HEK293 (cell line): ENCODE measurements at regions not wholly inside any gene's neighbourhood (a gene's known extent, or its start where the extent isn't known, plus 50 kb on each side); places are given as distances from the start of the nearest gene placed in this dataset.

Source experiments
- CTCF ChIA-PET: fragments of 350-600 bp; formaldehyde crosslinking; extraction: SDS; loops from one replicate; lab custom pipeline; 2021; ENCODE audit warnings: antibody characterized with exemption; lab: Yijun Ruan, JAX
- POLR2A ChIA-PET: fragments of 300-600 bp; formaldehyde crosslinking; extraction: SDS; loops from one replicate; lab custom pipeline; 2020; ENCODE audit warnings: antibody characterized with exemption, inconsistent platforms; lab: Yijun Ruan, JAX
- H3K27ac ChIP-seq: fragments of 200-500 bp; sonication (Bioruptor generic); 2 replicates; pipeline ENCODE4 v1.5.1; 2014; ENCODE audit warnings: low read depth, low read length, control low read depth, inconsistent platforms; ENCODE audit errors: extremely low read depth
- H3K36me3 ChIP-seq, 2 experiments: fragments of 200-500 bp in 1 of 2; sonication (Bioruptor generic) in 1 of 2; 1 replicate in 1 of 2; 2 replicates in 1 of 2; pipeline ENCODE4 v1.5.1; 2014 to 2017; ENCODE audit warnings: inconsistent platforms in 2 of 2, low read length in 2 of 2; ENCODE audit not compliant: control insufficient read depth in 2 of 2, insufficient read depth in 1 of 2
- H3K4me1 ChIP-seq: fragments of 200-500 bp; sonication (Bioruptor generic); 2 replicates; pipeline ENCODE4 v1.5.1; 2014; ENCODE audit warnings: mild to moderate bottlenecking, low read length, inconsistent platforms; ENCODE audit not compliant: control insufficient read depth, insufficient read depth
- H3K4me3 ChIP-seq: 2 replicates; pipeline ENCODE4 v1.5.1; 2011; ENCODE audit warnings: low read depth, mild to moderate bottlenecking, control low read depth, low read length, moderate library complexity
- H3K9me3 ChIP-seq: fragments of 200-500 bp; sonication (Bioruptor generic); 2 replicates; pipeline ENCODE4 v1.5.1; 2014; ENCODE audit warnings: low read depth, low read length, inconsistent platforms; ENCODE audit not compliant: control insufficient read depth, insufficient read depth
- OSR2 ChIP-seq: fragments of 450-650 bp; formaldehyde crosslinking; IDR thresholded peaks from 2 replicates; pipeline ENCODE4 v1.5.1; 2016; ENCODE audit warnings: missing biosample characterization, missing genetic modification characterization
- SETDB1 ChIP-seq: IDR thresholded peaks from one replicate; pipeline ENCODE4 v1.6.1; 2017; ENCODE audit warnings: mild to moderate bottlenecking, low read length, moderate library complexity, mixed read lengths; ENCODE audit not compliant: insufficient read length
- SP3 ChIP-seq: fragments of 450-650 bp; formaldehyde crosslinking; IDR thresholded peaks from 2 replicates; pipeline ENCODE4 v1.5.1; 2016; ENCODE audit warnings: missing biosample characterization, missing genetic modification characterization
- ZFP37 ChIP-seq: fragments of 450-650 bp; formaldehyde crosslinking; IDR thresholded peaks from 2 replicates; pipeline ENCODE4 v1.5.1; 2016; ENCODE audit warnings: missing biosample characterization, missing genetic modification characterization
- ZNF146 ChIP-seq: fragments of 450-650 bp; formaldehyde crosslinking; IDR thresholded peaks from 2 replicates; pipeline ENCODE4 v1.5.1; 2016; ENCODE audit warnings: missing biosample characterization, missing genetic modification characterization
- ZNF155 ChIP-seq: fragments of 450-650 bp; formaldehyde crosslinking; IDR thresholded peaks from 2 replicates; pipeline ENCODE4 v1.5.1; 2016; ENCODE audit warnings: missing biosample characterization, missing genetic modification characterization
- ZNF175 ChIP-seq: fragments of 450-650 bp; formaldehyde crosslinking; IDR thresholded peaks from 2 replicates; pipeline ENCODE4 v1.5.1; 2016; ENCODE audit warnings: missing biosample characterization, missing genetic modification characterization
- ZNF341 ChIP-seq: fragments of 450-650 bp; formaldehyde crosslinking; IDR thresholded peaks from 2 replicates; pipeline ENCODE4; 2016; ENCODE audit warnings: low read depth, missing biosample characterization, missing genetic modification characterization
- ZNF426 ChIP-seq: fragments of 450-650 bp; formaldehyde crosslinking; IDR thresholded peaks from 2 replicates; pipeline ENCODE4 v1.5.1; 2017; ENCODE audit warnings: missing biosample characterization, missing genetic modification characterization, mild to moderate bottlenecking, inconsistent platforms, moderate library complexity
- ZNF610 ChIP-seq: fragments of 450-650 bp; formaldehyde crosslinking; IDR thresholded peaks from 2 replicates; pipeline ENCODE4 v1.5.1; 2016; ENCODE audit warnings: missing biosample characterization, missing genetic modification characterization, borderline replicate concordance
- ZNF747 ChIP-seq: fragments of 450-650 bp; formaldehyde crosslinking; IDR thresholded peaks from 2 replicates; pipeline ENCODE4 v1.5.1; 2016; ENCODE audit warnings: missing biosample characterization, missing genetic modification characterization
- ZNF776 ChIP-seq: fragments of 450-650 bp; formaldehyde crosslinking; IDR thresholded peaks from 2 replicates; pipeline ENCODE4 v1.5.0; 2017; ENCODE audit warnings: missing biosample characterization, missing genetic modification characterization, borderline replicate concordance
- TF ChIP-seq, protein P1 (sequence below): fragments of 450-650 bp; formaldehyde crosslinking; IDR thresholded peaks from 2 replicates; pipeline ENCODE4 v1.5.1; 2016; ENCODE audit warnings: missing biosample characterization, missing genetic modification characterization
- TF ChIP-seq, protein P2 (sequence below): fragments of 450-650 bp; formaldehyde crosslinking; IDR thresholded peaks from 2 replicates; pipeline ENCODE4 v1.5.1; 2016; ENCODE audit warnings: missing biosample characterization, missing genetic modification characterization
- TF ChIP-seq, protein P3 (sequence below): fragments of 450-650 bp; formaldehyde crosslinking; optimal IDR thresholded peaks from 2 replicates; pipeline ENCODE3; 2016; ENCODE audit warnings: missing biosample characterization, mild to moderate bottlenecking, missing genetic modification characterization
- TF ChIP-seq, protein P4 (sequence below): fragments of 450-650 bp; formaldehyde crosslinking; IDR thresholded peaks from 2 replicates; pipeline ENCODE4 v1.5.1; 2016; ENCODE audit warnings: missing biosample characterization, missing genetic modification characterization, low read depth
- TF ChIP-seq, protein P5 (sequence below): fragments of 450-650 bp; formaldehyde crosslinking; conservative IDR thresholded peaks from 2 replicates; pipeline ENCODE4 v1.5.1; 2016; ENCODE audit warnings: low read depth, missing biosample characterization, missing genetic modification characterization

DNA sequence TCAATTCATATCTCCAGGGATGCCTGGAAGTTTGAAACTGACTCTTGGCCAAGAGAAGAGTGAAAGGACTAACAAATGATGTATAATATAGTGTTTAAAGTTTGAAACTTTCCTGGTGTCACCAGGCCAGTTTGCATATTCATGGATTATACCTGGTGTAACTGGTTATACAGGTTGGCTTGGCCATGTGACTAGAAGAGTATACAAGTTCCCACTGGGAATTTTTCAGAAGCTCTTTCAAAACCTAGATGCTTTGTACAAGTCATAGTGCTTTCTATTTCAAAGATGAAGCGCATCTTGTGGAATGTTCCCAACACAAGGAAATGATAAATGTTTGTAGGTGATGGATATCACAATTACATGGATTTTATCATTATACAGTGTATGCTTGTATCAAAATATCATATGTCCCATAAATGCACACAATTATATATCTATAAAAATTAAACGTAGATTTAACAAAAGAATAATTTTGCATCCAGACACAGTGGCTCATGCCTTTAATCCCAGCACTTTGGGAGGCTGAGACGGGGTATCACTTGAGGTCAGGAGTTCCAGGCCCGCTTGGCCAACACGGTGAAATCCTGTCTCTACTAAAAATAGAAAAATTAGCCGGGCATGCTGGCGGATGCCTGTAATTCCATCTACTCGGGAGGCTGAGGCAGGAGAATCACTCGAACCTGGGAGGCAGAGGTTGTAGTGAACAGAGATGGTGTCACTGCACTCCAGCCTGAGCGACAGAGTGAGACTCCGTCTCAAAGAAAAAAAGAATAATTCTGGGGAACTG, 1420.2 kb downstream of the GRIK2 start:
- Histone ChIP-seq H3K27ac (no peak overlapping the region), H3K4me3 (no peak overlapping the region), H3K36me3 (no peaks in the 10 kb centered on the region), H3K4me1 (no peaks in the 10 kb centered on the region), H3K9me3 (no peaks in the 10 kb centered on the region)
- ChIA-PET CTCF (no interaction called here), POLR2A (no interaction called here)
- TF ChIP-seq OSR2 (tag by site-specific recombination) (no peak), ZNF426 (tag by site-specific recombination) (no peak), ZNF175 (no peak), ZNF341 (tag by site-specific recombination) (no peak), ZNF155 (tag by site-specific recombination) (no peak), ZNF776 (tag by site-specific recombination) (no peak), ZNF747 (no peak), ZNF146 (no peak), SP3 (tag by site-specific recombination) (no peak), ZFP37 (tag by site-specific recombination) (no peak), SETDB1 (no peak), ZNF610 (tag by site-specific recombination) (no peak)
- TF ChIP-seq, protein P1, sequence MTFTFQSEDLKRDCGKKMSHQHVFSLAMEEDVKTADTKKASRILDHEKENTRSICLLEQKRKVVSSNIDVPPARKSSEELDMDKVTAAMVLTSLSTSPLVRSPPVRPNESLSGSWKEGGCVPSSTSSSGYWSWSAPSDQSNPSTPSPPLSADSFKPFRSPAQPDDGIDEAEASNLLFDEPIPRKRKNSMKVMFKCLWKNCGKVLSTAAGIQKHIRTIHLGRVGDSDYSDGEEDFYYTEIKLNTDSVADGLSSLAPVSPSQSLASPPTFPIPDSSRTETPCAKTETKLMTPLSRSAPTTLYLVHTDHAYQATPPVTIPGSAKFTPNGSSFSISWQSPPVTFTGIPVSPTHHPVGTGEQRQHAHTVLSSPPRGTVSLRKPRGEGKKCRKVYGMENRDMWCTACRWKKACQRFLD (tag by site-specific recombination): no peak
- TF ChIP-seq, protein P2, sequence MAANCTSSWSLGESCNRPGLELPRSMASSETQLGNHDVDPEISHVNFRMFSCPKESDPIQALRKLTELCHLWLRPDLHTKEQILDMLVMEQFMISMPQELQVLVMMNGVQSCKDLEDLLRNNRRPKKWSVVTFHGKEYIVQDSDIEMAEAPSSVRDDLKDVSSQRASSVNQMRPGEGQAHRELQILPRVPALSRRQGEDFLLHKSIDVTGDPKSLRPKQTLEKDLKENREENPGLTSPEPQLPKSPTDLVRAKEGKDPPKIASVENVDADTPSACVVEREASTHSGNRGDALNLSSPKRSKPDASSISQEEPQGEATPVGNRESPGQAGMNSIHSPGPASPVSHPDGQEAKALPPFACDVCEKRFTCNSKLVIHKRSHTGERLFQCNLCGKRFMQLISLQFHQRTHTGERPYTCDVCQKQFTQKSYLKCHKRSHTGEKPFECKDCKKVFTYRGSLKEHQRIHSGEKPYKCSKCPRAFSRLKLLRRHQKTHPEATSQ (tag by site-specific recombination): no peak
- TF ChIP-seq, protein P3, sequence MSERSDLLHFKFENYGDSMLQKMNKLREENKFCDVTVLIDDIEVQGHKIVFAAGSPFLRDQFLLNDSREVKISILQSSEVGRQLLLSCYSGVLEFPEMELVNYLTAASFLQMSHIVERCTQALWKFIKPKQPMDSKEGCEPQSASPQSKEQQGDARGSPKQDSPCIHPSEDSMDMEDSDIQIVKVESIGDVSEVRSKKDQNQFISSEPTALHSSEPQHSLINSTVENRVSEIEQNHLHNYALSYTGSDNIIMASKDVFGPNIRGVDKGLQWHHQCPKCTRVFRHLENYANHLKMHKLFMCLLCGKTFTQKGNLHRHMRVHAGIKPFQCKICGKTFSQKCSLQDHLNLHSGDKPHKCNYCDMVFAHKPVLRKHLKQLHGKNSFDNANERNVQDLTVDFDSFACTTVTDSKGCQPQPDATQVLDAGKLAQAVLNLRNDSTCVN: no peak
- TF ChIP-seq, protein P4, sequence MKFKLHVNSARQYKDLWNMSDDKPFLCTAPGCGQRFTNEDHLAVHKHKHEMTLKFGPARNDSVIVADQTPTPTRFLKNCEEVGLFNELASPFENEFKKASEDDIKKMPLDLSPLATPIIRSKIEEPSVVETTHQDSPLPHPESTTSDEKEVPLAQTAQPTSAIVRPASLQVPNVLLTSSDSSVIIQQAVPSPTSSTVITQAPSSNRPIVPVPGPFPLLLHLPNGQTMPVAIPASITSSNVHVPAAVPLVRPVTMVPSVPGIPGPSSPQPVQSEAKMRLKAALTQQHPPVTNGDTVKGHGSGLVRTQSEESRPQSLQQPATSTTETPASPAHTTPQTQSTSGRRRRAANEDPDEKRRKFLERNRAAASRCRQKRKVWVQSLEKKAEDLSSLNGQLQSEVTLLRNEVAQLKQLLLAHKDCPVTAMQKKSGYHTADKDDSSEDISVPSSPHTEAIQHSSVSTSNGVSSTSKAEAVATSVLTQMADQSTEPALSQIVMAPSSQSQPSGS (tag by site-specific recombination): no peak
- TF ChIP-seq, protein P5, sequence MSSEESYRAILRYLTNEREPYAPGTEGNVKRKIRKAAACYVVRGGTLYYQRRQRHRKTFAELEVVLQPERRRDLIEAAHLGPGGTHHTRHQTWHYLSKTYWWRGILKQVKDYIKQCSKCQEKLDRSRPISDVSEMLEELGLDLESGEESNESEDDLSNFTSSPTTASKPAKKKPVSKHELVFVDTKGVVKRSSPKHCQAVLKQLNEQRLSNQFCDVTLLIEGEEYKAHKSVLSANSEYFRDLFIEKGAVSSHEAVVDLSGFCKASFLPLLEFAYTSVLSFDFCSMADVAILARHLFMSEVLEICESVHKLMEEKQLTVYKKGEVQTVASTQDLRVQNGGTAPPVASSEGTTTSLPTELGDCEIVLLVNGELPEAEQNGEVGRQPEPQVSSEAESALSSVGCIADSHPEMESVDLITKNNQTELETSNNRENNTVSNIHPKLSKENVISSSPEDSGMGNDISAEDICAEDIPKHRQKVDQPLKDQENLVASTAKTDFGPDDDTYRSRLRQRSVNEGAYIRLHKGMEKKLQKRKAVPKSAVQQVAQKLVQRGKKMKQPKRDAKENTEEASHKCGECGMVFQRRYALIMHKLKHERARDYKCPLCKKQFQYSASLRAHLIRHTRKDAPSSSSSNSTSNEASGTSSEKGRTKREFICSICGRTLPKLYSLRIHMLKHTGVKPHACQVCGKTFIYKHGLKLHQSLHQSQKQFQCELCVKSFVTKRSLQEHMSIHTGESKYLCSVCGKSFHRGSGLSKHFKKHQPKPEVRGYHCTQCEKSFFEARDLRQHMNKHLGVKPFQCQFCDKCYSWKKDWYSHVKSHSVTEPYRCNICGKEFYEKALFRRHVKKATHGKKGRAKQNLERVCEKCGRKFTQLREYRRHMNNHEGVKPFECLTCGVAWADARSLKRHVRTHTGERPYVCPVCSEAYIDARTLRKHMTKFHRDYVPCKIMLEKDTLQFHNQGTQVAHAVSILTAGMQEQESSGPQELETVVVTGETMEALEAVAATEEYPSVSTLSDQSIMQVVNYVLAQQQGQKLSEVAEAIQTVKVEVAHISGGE (tag by site-specific recombination): no peak
